HG03432 (cell line): ENCODE measurements at regions not wholly inside any gene's neighbourhood (a gene's known extent, or its start where the extent isn't known, plus 50 kb on each side); places are given as distances from the start of the nearest gene placed in this dataset.
"Not testable (repeated sequence)": the region's sequence is repeated elsewhere in the genome, so short reads cannot be mapped to it uniquely, and the experiment has no call there.

ENCODE experiments used
- ATAC-seq: cut with Tn5 transposase; IDR thresholded peaks from one replicate; pipeline ENCODE4 v1.9.1; 2021; ENCODE audit warnings: mild to moderate bottlenecking, moderate library complexity; ENCODE audit not compliant: unreplicated experiment

DNA sequence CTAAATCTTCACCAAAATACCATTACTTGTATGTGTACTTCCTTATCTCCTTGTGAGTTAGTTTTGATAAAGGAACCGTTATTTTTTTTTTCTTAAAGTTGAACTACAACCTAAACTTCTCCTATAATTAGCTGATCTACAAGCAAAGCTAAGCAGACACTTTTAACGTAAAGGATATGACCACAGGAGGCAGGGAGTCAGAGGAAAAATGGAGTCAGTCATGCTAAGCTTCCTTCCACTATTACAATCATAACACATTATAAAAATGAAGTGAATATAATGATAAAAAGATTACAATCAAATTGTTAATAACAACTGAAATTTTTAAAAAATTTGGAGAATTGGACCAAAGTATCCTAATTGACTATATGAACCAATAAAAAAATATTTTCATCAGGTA, 892.6 kb downstream of the KCNT2 start:
- ATAC-seq, result no peak

- ATAC-seq, result no peak
These were observed 894.0 kb downstream of the KCNT2 start for GRCh38 chr1:195714248-195714647.

DNA sequence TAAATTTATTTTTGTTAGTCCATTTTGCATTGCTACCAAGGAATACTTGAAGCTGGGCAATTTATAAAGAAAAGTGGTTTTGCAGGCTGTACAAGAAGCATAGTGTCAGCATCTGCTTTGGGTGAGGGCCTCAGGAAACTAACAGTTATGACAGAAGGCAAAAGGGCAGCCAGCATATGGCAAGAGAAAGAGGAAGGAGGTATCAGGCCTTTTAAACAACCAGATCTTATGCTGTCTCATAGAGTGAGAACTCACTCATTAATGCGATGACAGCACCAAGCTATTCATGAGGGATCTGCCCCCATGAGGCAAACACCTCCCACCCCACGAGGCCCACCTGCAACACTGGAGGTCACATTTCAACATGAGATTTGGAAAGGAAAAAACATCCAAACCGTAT, 898.4 kb downstream of the KCNT2 start:
- ATAC-seq, result no peak

GRCh38 chr1:195704028-195704427, 904.2 kb downstream of the KCNT2 start:
- ATAC-seq, result no peak

DNA sequence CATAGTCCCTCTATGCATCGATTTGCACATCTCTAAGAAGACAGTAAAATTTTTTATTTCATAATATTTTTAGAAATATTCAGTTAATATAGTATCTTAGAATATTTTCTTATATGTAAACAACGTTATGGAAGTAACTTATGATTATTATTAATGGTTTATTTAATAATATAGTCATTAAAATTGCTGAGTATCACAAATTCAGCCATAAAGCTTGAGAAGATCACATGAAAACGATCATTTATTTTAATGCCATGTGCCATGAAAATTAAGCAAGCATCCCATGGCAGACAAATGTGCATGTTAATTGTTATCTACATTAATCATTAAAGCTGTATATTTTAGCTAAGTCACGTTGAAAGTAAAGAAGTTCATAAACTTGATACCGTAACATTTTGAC, 907.1 kb downstream of the KCNT2 start:
- ATAC-seq, result no peak

- peak; percentile 100 for ATAC-seq
These were observed 911.1 kb downstream of the KCNT2 start for GRCh38 chr1:195697130-195697529.

DNA sequence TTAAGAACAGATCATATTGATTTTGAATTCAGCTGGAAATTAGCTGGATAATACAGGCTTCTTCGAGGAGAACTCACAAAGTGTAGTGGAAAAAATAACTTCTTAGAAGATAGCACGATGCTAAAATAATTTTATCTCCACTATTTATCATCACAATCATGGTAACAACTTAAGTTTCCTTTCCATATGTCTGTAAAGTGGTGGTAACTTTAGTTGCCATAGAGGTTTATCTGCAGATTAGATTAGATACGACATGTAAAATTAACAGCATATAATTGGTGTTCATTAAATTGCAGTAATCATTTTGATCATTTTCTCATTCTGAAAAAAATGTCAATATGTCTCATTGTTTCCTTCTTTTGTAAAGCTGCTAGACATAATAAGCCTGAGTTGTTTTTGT, 921.5 kb downstream of the KCNT2 start:
- no peak for ATAC-seq

GRCh38 chr1:195664628-195665027, 943.6 kb downstream of the KCNT2 start:
- no peak for ATAC-seq

- no peak for ATAC-seq
These were observed 944.5 kb downstream of the KCNT2 start for GRCh38 chr1:195663549-195664280.

DNA sequence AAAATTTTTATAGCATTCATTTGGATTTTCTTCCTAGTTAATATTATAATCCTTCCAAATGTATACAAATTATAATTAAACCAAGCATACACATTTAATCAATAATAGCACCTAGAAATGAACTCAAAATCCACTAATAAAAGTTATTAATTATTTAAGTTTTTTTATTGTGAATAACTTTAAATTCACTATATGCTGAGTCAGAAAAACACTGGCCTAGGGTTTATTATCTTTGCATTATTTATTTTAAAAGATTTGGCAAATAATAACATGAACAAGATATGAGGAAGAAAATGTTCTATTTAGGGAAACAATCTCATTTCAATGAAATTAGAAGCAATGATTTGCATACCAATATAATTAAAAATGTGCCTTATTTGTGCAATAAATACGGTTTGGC, 951.5 kb downstream of the KCNT2 start:
- ATAC-seq, result no peak

DNA sequence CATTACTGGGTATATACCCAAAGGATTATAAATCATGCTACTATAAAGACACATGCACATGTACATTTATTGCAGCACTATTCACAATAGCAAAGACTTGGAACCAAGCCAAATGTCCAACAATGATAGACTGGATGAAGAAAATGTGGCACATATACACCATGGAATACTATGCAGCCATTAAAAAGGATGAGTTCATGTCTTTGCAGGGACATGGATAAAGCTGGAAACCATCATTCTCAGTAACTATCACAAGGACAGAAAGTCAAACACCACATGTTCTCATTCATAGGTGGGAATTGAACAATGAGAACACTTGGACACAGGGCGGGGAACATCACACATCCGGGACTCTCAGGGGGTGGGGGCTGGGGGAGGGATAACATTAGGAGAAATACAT, 959.4 kb downstream of the KCNT2 start:
- ATAC-seq, result not testable (repeated sequence)

DNA sequence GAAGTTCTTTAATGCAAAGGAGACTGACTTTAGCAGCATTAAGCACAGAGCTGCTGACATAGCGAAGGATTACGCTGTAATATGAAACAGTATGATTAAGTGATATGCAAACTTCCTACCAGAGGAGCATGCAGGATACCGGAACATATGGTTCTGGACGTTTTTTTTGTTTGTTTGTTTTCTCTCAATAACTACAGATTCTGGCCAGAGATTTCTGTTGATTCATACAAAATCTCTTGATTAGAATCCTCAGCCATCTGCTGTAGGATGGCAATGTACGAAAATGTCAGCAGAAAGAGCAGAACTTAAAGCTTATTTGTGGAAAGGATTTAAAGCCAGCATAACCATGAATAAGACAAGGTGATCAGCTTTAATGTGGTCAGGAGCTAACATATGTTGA, 970.7 kb downstream of the KCNT2 start:
- ATAC-seq, result no peak

GRCh38 chr1:195618287-195618686, 990.0 kb downstream of the KCNT2 start:
- peak; percentile 67 for ATAC-seq

DNA sequence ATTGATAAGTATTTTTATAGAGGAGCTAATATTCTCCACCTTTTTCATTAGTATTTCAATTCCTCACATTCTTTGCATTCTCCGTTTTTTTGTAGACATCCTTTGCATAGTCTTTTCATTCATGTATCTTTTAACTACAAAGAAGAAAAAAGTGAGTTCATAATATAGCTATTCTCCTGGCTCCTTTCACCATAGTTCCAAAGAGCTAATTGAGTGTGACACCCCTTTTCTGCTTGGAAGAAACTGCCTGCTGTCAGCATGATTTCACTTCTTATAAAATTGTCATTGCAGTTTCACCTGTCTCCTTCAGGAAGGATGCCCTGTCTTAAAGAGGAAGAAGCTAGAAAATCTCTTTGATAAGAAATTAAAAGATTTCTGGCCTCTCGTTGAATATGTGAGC, 991.1 kb downstream of the KCNT2 start:
- ATAC-seq, result no peak

- no peak for ATAC-seq
These were observed 999.4 kb downstream of the KCNT2 start for GRCh38 chr1:195608883-195609282.

DNA sequence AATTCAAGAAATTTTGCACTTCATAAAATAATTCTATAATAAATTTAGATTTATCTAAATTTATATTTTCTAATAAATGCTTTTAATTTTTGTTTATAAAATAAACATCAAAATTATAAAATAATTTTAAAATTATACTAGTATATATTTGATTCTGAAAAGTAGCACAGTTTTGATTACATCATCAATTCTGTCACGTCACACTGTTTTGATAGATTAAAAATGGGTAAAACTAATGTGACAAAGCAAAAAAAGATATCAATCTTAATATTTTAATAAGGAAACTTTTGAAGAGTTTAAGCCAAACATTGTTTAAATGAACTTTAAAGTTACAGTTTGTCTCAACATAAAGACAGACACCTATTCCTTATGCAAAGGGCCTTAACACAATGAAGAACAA, 1001.8 kb downstream of the KCNT2 start:
- ATAC-seq, result no peak

GRCh38 chr1:195604287-195604686, 1004.0 kb downstream of the KCNT2 start:
- ATAC-seq, result no peak

DNA sequence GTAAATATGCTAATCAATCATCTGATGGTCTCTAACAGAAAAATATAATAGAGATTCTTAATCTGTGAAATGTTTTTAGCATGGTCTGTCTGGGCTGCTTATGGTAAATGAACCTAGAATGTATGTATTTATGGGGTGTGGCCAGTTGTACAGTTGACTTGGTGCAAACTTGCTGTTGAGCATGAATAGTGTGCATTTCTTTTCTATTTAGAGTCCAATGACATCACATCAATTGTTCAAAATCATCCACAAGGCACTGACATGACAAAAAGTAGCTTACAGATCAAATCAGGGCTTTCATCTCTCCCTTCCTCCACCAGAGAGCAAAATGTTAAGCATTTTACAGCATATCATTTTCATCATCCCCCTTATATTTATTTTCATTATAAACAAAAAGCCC, 1010.3 kb downstream of the KCNT2 start:
- ATAC-seq, result no peak

GRCh38 chr1:195594773-195595172, 1013.5 kb downstream of the KCNT2 start:
- ATAC-seq, result no peak

- peak; percentile 56 for ATAC-seq
These were observed 1013.9 kb downstream of the KCNT2 start for GRCh38 chr1:195594322-195594721.

DNA sequence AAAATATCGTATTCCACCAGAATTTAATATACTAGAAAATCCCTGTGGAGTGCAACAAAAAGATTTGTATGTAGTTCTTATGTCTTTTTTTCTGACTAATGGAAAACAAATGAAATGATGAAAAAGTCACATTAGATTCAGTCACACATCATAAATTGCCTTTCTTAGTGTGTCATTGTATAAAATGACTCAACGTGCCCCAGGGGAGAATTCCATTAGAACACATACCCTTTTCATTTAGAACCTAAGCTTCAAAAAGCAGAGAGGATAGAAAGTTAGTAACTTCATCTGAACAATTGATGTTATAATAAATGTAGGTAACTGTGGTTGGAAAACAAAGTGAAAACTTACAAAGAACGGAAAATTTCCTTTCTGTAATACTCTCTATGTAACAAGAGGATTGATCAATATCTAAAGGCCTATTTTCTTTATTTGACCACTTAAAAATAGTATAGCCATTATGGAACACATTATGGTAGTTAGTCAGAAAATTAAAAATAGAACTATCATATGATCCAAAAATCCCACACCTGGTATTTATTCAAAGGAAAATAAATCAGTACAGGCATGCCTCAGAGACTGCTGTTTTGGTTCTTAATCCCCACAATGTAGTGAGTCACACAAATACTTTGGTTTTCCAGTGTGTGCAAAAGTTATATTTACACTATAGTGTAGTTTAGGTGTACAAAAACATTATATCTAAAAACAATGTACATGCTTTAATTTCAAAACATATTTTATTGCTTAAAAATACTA, 1016.1 kb downstream of the KCNT2 start:
- ATAC-seq, result no peak

DNA sequence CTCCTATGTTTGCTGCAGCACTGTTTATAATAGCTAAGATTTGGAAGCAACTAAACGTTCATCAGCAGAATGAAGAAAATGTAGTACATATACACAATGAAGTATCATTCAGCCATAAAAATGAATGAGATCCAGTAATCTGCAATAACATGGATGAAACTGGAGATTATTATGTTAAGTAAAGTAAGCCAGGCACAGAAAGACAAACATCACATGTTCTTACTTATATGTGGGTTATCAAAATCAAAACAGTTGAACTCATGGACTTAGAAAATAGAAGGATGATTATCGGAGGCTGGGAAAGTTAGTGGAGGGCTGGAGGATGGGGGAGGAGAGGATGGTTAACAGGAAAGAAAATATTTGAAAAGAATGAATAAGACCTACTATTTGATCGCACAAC, 1017.6 kb downstream of the KCNT2 start:
- no peak for ATAC-seq
